Parathyroid adenoma (tissue), 2 donors: ENCODE measurements at regions not wholly inside any gene's neighbourhood (a gene's known extent, or its start where the extent isn't known, plus 50 kb on each side); places are given as distances from the start of the nearest gene placed in this dataset.

Experiments
- H2AFZ ChIP-seq: fragments of 300-600 bp; sonication (generic); one replicate; pipeline ENCODE4 v1.7.0; 2017; ENCODE audit warnings: antibody characterized with exemption, mild to moderate bottlenecking
- H3K27ac ChIP-seq: fragments of 300-600 bp; sonication (generic); one replicate; pipeline ENCODE4 v1.7.0; 2017
- H3K27me3 ChIP-seq: fragments of 300-600 bp; sonication (generic); one replicate; pipeline ENCODE4 v1.7.0; 2017; ENCODE audit warnings: low read length; ENCODE audit not compliant: control insufficient read depth, insufficient read depth
- H3K36me3 ChIP-seq: fragments of 300-600 bp; sonication (generic); one replicate; pipeline ENCODE4 v1.7.0; 2017; ENCODE audit warnings: low read length; ENCODE audit not compliant: control insufficient read depth, insufficient read depth
- H3K4me1 ChIP-seq: fragments of 300-600 bp; sonication (generic); one replicate; pipeline ENCODE4 v1.7.0; 2017; ENCODE audit warnings: control low read depth
- H3K4me2 ChIP-seq: fragments of 300-600 bp; sonication (generic); one replicate; pipeline ENCODE4 v1.7.0; 2017; ENCODE audit warnings: low read length
- H3K4me3 ChIP-seq: fragments of 300-600 bp; sonication (generic); one replicate; pipeline ENCODE4 v1.7.0; 2017; ENCODE audit warnings: low read depth, low read length
- H3K79me2 ChIP-seq: fragments of 300-600 bp; sonication (generic); one replicate; pipeline ENCODE4 v1.7.0; 2017; ENCODE audit warnings: control low read depth
- H3K9ac ChIP-seq: fragments of 300-600 bp; sonication (generic); one replicate; pipeline ENCODE4 v1.7.0; 2017; ENCODE audit warnings: mild to moderate bottlenecking
- H3K9me3 ChIP-seq: fragments of 300-600 bp; sonication (generic); one replicate; pipeline ENCODE4 v1.7.0; 2017; ENCODE audit warnings: low read length; ENCODE audit not compliant: control insufficient read depth
- TF ChIP-seq, protein P1 (sequence below): fragments of 300-600 bp; sonication (generic); IDR thresholded peaks from one replicate; pipeline ENCODE4 v1.7.0; 2017; ENCODE audit warnings: antibody characterized with exemption, mild to moderate bottlenecking
- donor health status: primary hyperparathyroidism.

DNA sequence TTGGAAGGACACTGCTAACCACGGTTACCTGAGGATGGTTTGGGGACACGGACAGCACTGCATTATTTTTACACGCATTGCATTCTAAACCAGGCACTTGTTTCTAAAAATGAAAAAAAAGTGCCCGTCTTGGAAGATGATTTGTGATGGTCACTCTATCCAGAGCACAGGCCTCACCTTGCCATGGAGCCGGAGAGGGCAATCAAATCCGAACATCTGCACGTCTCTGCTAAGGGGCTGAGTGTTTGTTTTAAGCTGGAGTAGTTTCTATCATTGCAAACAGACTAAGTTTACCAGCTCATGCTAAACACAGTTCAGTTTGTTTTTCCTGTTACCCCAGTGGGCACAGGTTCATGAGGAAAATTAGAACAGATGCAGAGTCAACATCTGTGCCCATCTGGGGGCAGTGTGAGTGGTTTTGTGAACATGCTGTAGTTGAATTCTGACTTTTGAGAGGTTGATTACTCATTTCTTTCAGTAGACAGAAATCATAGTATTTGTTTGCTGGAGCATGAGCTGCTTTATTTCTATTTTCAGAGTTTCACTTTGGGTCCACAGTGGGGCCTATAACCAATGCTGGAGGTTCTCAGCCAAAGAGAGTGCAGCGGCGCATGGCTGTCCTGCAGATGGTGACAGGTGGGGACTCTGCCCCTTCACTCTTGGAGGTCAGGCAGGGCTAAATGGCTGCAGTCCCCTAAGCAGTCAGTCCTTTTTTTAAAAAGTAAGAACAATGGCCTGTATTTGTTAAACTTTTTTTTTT, 65.4 kb upstream of the ENPP6 start:
- Histone ChIP-seq H3K27me3 (no peaks in the 10 kb centered on the region), H3K9ac (no peak overlapping the region), H3K27ac (no peak overlapping the region), H3K4me3 (no peak overlapping the region), H3K4me2 (no peak overlapping the region), H2AFZ (no peak overlapping the region), H3K4me1 (peaks cover 12% of the 10 kb centered on the region), H3K9me3 (no peaks in the 10 kb centered on the region), H3K79me2 (no peaks in the 10 kb centered on the region), H3K36me3 (no peaks in the 10 kb centered on the region)
- TF ChIP-seq, protein P1, sequence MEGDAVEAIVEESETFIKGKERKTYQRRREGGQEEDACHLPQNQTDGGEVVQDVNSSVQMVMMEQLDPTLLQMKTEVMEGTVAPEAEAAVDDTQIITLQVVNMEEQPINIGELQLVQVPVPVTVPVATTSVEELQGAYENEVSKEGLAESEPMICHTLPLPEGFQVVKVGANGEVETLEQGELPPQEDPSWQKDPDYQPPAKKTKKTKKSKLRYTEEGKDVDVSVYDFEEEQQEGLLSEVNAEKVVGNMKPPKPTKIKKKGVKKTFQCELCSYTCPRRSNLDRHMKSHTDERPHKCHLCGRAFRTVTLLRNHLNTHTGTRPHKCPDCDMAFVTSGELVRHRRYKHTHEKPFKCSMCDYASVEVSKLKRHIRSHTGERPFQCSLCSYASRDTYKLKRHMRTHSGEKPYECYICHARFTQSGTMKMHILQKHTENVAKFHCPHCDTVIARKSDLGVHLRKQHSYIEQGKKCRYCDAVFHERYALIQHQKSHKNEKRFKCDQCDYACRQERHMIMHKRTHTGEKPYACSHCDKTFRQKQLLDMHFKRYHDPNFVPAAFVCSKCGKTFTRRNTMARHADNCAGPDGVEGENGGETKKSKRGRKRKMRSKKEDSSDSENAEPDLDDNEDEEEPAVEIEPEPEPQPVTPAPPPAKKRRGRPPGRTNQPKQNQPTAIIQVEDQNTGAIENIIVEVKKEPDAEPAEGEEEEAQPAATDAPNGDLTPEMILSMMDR: no peak

DNA sequence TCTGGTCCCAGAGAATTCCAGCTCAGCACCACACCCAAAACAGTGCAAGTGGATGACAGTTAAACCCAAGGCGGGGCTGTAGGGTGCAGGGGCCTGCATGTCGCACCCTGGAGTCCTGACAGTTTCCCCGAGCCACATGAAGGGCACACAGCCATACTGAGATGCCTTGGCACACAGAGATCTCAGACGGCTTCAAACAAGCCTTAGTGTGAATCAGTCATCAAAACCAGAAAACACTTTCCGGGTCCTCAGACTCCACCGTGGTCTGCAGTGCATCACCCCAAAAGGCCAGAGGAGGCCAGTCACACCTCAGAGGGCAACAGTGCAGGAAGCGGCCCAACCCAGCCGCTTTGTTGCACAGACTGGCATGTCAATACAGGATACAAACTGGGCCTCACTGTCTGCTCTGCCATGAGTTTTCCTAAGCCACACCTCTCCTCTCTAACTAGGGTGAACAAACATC, 64.6 kb upstream of the ENPP6 start:
- no peak overlapping the region for H3K9ac ChIP-seq
- H2AFZ ChIP-seq: peak overlapping the region; percentile 69
- H3K4me3 ChIP-seq: no peak overlapping the region
- H3K27ac ChIP-seq: peak overlapping the region; percentile 24
- TF ChIP-seq, protein P1: no peak
- H3K79me2 ChIP-seq: no peaks in the 10 kb centered on the region
- H3K9me3 ChIP-seq: no peaks in the 10 kb centered on the region
- H3K4me1 ChIP-seq: peaks cover 12% of the 10 kb centered on the region
- no peak overlapping the region for H3K4me2 ChIP-seq
- H3K27me3 ChIP-seq: no peaks in the 10 kb centered on the region
- no peaks in the 10 kb centered on the region for H3K36me3 ChIP-seq

DNA sequence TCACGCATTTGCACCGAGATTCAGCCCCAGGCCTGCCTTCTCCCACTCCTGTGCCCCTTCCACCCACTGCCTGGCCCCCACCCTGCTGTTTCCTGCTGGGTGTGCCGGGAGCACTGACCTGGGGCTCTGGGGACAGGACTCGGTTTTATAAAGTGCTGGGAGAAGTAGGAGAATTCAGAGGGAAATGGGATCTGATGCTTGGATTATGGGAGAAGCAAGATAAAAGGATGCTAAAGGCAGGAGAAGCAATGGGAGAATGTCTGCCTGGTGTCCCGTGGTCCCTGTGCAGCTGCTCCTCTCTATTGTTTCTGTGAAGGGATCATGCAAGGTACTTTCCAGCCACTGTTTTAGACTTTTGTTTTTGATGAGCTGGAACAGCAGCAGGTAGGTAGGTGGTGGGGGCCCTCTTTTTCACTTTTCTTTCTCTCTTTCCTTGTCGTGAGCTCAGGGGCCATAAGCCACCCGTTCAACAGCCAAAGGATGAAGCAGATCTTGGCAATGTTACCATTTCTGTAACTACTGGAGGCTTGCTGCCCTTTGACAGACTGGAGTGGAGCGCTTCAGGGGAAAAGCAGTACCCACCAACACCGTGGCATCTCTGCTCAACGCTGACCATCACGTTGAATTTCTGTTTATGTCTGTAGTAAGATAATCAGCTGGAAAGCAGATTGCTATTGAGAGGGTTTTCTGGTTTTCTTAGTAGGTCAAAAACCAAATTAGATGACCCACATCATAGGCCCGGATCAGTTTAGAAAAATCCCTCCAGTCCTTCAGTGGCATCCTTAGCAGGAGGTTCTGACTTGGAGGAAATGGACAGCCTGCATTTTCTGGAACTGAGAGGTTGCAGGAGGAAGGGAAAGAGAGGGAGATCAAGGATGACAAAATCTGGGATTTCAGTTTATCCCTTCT, 63.8 kb upstream of the ENPP6 start:
- no peaks in the 10 kb centered on the region for H3K9me3 ChIP-seq
- TF ChIP-seq, protein P1: no peak
- H3K79me2 ChIP-seq: no peaks in the 10 kb centered on the region
- no peaks in the 10 kb centered on the region for H3K36me3 ChIP-seq
- peaks cover 12% of the 10 kb centered on the region for H3K4me1 ChIP-seq
- H3K27me3 ChIP-seq: no peaks in the 10 kb centered on the region
- no peak overlapping the region for H3K4me2 ChIP-seq
- no peak overlapping the region for H3K9ac ChIP-seq
- H3K4me3 ChIP-seq: no peak overlapping the region
- H3K27ac ChIP-seq: peak overlapping the region; percentile 24
- peak overlapping the region; percentile 69 for H2AFZ ChIP-seq

DNA sequence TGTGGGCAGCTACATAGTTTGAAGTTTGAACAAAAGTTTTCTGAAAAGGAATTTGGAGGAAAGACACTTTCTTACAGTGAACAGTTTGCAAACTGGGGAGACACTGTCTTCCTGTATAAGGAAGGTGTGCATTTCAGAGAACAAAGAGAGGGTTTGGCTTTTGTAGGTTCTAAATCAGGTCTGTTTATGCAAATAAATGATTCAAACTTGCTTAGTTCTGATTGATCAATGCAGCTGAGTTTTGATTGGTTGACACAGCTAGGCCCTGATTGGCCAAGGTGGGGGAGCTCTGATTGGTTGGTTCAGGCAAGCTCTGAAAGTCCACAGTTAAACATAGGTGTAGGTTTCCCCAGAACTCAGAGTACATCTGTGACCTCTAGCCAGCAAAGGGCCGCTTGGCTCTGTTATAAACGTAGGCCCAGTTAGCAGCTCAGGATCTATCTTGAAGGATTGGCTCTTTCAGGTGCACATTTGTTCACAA, 63.0 kb upstream of the ENPP6 start:
- TF ChIP-seq, protein P1: no peak
- Histone ChIP-seq H3K4me2 (no peak overlapping the region), H3K79me2 (no peaks in the 10 kb centered on the region), H3K27me3 (no peaks in the 10 kb centered on the region), H3K4me3 (no peak overlapping the region), H3K9me3 (no peaks in the 10 kb centered on the region), H3K9ac (no peak overlapping the region), H3K27ac (peak overlapping the region; percentile 75), H2AFZ (peak overlapping the region; percentile 22), H3K36me3 (no peaks in the 10 kb centered on the region), H3K4me1 (peaks cover 12% of the 10 kb centered on the region)
